Peyer's patch (tissue), 4 donors: ENCODE measurements at regions not wholly inside any gene's neighbourhood (a gene's known extent, or its start where the extent isn't known, plus 50 kb on each side); places are given as distances from the start of the nearest gene placed in this dataset.

Source experiments
- POLR2A ChIP-seq, 2 donors: fragments of 450-650 bp; IDR thresholded peaks; one replicate each; pipeline ENCODE4 v1.5.1; 2017; ENCODE audit warnings: antibody characterized with exemption in 2 of 2, mild to moderate bottlenecking in 2 of 2, moderate library complexity in 2 of 2
- TF ChIP-seq, protein P1 (sequence below), 6 experiments: fragments of 450-650 bp in 4 of 6; fragments of 200-600 bp in 2 of 6; sonication (generic) in 1 of 6; IDR thresholded peaks; one replicate each; pipeline ENCODE4 v1.5.1; 2017 to 2019; ENCODE audit warnings: antibody characterized with exemption in 6 of 6, mild to moderate bottlenecking in 3 of 6, moderate library complexity in 1 of 6

DNA sequence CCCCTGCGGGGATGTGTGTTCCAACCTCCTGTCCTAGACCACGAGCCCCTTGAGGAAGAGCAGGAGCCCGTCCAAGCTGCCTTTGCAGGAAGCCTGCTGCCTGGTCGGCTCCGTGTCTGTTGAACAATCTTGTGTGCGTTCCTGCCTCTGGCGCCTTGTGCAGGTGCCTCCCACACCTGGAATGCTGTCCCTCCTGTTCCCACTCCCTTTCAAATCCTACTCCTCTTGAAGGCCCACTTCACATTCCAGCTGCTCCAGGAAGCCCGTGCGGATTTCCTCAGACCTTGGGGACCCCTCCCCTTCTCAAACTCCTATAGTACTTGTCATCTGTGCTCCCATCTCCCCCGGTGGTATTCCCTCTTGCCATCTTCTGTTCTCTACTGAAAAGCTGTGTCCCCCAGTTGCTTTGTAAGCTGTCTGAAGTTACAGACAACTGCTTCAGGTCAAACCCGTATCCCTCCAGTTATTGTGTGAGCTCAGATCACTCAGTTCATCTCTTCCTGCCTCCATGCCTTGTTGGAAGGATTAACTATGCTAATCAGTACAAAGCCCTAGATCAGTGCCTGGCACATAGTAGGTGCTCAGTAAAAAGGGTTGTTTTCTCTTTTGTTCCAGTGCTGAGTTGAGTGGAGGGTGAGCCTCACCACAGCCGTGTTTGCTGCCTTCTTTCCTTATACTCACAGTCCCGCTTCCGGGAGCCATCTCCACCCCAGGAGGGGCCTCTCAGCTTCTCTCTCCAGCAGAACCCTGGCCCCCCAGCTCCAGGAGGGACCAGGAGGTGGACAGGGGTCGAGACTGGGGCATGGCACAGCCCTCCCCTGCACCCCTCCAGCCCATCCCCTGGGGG lies 241.8 kb upstream of the CIBAR2 start:
- TF ChIP-seq POLR2A (IDR thresholded peaks at IDR 0.05), result no peak
- TF ChIP-seq, protein P1, sequence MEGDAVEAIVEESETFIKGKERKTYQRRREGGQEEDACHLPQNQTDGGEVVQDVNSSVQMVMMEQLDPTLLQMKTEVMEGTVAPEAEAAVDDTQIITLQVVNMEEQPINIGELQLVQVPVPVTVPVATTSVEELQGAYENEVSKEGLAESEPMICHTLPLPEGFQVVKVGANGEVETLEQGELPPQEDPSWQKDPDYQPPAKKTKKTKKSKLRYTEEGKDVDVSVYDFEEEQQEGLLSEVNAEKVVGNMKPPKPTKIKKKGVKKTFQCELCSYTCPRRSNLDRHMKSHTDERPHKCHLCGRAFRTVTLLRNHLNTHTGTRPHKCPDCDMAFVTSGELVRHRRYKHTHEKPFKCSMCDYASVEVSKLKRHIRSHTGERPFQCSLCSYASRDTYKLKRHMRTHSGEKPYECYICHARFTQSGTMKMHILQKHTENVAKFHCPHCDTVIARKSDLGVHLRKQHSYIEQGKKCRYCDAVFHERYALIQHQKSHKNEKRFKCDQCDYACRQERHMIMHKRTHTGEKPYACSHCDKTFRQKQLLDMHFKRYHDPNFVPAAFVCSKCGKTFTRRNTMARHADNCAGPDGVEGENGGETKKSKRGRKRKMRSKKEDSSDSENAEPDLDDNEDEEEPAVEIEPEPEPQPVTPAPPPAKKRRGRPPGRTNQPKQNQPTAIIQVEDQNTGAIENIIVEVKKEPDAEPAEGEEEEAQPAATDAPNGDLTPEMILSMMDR (IDR thresholded peaks at IDR 0.05), result no peak
